ENCODE measurements at regions not wholly inside any gene's neighbourhood (a gene's known extent, or its start where the extent isn't known, plus 50 kb on each side); places are given as distances from the start of the nearest gene placed in this dataset.

- Histone ChIP-seq H2BK20ac (ENCODE audit: low read length) (peak overlapping the region; percentile 32; the same call in 1 of the 2 replicates), H3K79me2 (ENCODE audit: control insufficient read depth in 1 of 2, insufficient read depth in 2 of 2, low read length in 2 of 2) (no peaks in the 10 kb centered on the region), H3K79me1 (ENCODE audit: low read depth, low read length) (no peaks in the 10 kb centered on the region), H2AFZ (ENCODE audit: low read length) (peak overlapping the region; percentile 80; the same call in 1 of the 2 replicates), H2BK15ac (ENCODE audit: low read length) (peak overlapping the region; percentile 8; the same call in 1 of the 2 replicates), H3K4me2 (ENCODE audit: insufficient read depth in 1 of 2, low read depth in 2 of 2, low read length in 2 of 2) (no peak overlapping the region), H4K91ac (replicated peaks; ENCODE audit: insufficient read length, low read length) (peak overlapping the region; percentile 42), H4K20me1 (replicated peaks in 1 of 2; ENCODE audit: control insufficient read depth in 1 of 2, insufficient read depth in 2 of 2, low read length in 2 of 2) (no peaks in the 10 kb centered on the region), H3K23ac (ENCODE audit: insufficient read length) (no peak overlapping the region), H3K9me3 (ENCODE audit: insufficient read depth in 2 of 2, low read depth in 1 of 2, low read length in 1 of 2) (no peaks in the 10 kb centered on the region), H3K27me3 (replicated peaks in 1 of 4; ENCODE audit: control insufficient read depth in 3 of 4, extremely low read depth in 1 of 4, insufficient read depth in 3 of 4, low read length in 3 of 4) (no peaks in the 10 kb centered on the region), H2BK12ac (ENCODE audit: low read depth, low read length) (peak overlapping the region; percentile 27; the same call in 1 of the 2 replicates), H2BK120ac (replicated peaks; ENCODE audit: low read depth, low read length) (no peak overlapping the region), H3K9ac (replicated peaks in 1 of 4; ENCODE audit: extremely low read depth in 1 of 4, low read depth in 3 of 4, low read length in 3 of 4) (no peak overlapping the region), H3K4ac (replicated peaks; ENCODE audit: insufficient read length, low read depth, low read length) (no peak overlapping the region), H3K4me1 (replicated peaks in 1 of 4; ENCODE audit: control insufficient read depth in 3 of 4, insufficient read depth in 4 of 4, low read length in 3 of 4) (peaks cover 0 to 7% (median 2%) of the 10 kb centered on the region in 4 experiments; a peak in 2 of 7 replicates), H4K5ac (ENCODE audit: insufficient read length, low read depth, low read length) (no peak overlapping the region), H3K36me3 (ENCODE audit: control insufficient read depth in 2 of 4, insufficient read depth in 4 of 4, low read length in 3 of 4) (no peaks in the 10 kb centered on the region; a peak in 1 of 8 replicates), H3K4me3 (ENCODE audit: extremely low read depth in 1 of 4, insufficient read depth in 2 of 4, low read depth in 3 of 4, low read length in 4 of 4) (no peak overlapping the region), H3K56ac (replicated peaks; ENCODE audit: insufficient read length, low read depth, low read length) (no peak overlapping the region), H4K8ac (ENCODE audit: extremely low read depth, insufficient read depth, low read length) (no peak overlapping the region; the same call in none of the 2 replicates), H3K23me2 (ENCODE audit: low read depth, low read length) (no peaks in the 10 kb centered on the region), H2BK5ac (ENCODE audit: low read depth, low read length) (no peak overlapping the region), H2AK5ac (ENCODE audit: low read depth, low read length) (no peak overlapping the region), H3K18ac (ENCODE audit: extremely low read depth, low read length) (no peak overlapping the region; the same call in 1 of the 2 replicates), H3K14ac (ENCODE audit: insufficient read length) (no peak overlapping the region), H3K27ac (ENCODE audit: low read depth, low read length) (no peak overlapping the region)
- ChIA-PET POLR2A (ENCODE audit: partially characterized antibody) (no interaction called here), CTCF (ENCODE audit: partially characterized antibody) (no interaction called here)
- TF ChIP-seq RAD21 (IDR thresholded peaks at IDR 0.05 in 1 of 2, conservative IDR thresholded peaks at IDR 0.05 in 1 of 2; ENCODE audit: low read depth in 2 of 2, low read length in 2 of 2) (no peak), SP2 (IDR thresholded peaks at IDR 0.05; ENCODE audit: low read length) (no peak), TAF7 (optimal IDR thresholded peaks at IDR 0.05; ENCODE audit: borderline replicate concordance, low read depth, low read length) (no peak), GTF2F1 (IDR thresholded peaks at IDR 0.05; ENCODE audit: borderline replicate concordance, low read depth, low read length) (no peak), HDAC6 (IDR thresholded peaks at IDR 0.05; ENCODE audit: low read depth, low read length) (no peak), CTCF (IDR thresholded peaks at IDR 0.05; ENCODE audit: control extremely low read depth in 1 of 3, insufficient read depth in 1 of 3, low read depth in 1 of 3, low read length in 3 of 3) (no peak)
- FAIRE-seq (no peak), DNase-seq (ENCODE audit: low read depth in 1 of 2, low spot score in 2 of 2) (no peak)
- 97% methylated on average over 14 of the region's 15 CpGs; no CpG with 5 or more reads in 1 of the 2 experiments for WGBS, 2 experiments (ENCODE audit: extremely low coverage in 1 of 2, insufficient coverage in 1 of 2, insufficient read length in 1 of 2, insufficient replicate concordance in 2 of 2, low coverage in 1 of 2, low lambda C conversion rate in 2 of 2, missing lambda C conversion rate in 1 of 2)
Measured at GRCh38 chr6:95518630-95519227, 58.6 kb upstream of the MANEA start.
